OCI-LY1 (cell line): ENCODE measurements at regions not wholly inside any gene's neighbourhood (a gene's known extent, or its start where the extent isn't known, plus 50 kb on each side); places are given as distances from the start of the nearest gene placed in this dataset.

Experiments used
- H2AFZ ChIP-seq: fragments of 200-600 bp; sonication (generic), shearing (Covaris generic); 2 replicates; pipeline ENCODE4 v1.6.0; 2014; ENCODE audit warnings: antibody characterized with exemption, mild to moderate bottlenecking, low read length
- H3F3A ChIP-seq: fragments of 200-600 bp; sonication (generic), shearing (Covaris generic); 2 replicates; pipeline ENCODE4 v1.6.0; 2014; ENCODE audit warnings: mild to moderate bottlenecking, antibody characterized with exemption, low read length, moderate library complexity; ENCODE audit not compliant: insufficient read depth
- H3K27ac ChIP-seq: fragments of 200-600 bp; sonication (generic); 2 replicates; pipeline ENCODE4 v1.5.1; 2014; ENCODE audit warnings: low read length, mixed run types, mild to moderate bottlenecking, low read depth; ENCODE audit not compliant: poor library complexity, severe bottlenecking
- H3K27me3 ChIP-seq: fragments of 200-600 bp; sonication (generic); 2 replicates; pipeline ENCODE4 v1.6.0; 2014; ENCODE audit warnings: antibody characterized with exemption, mild to moderate bottlenecking, low read length, moderate library complexity; ENCODE audit not compliant: insufficient read depth
- H3K36me3 ChIP-seq: fragments of 200-600 bp; sonication (generic); 2 replicates; pipeline ENCODE4 v1.6.1; 2014; ENCODE audit warnings: mild to moderate bottlenecking, antibody characterized with exemption, low read length, moderate library complexity, mixed read lengths; ENCODE audit not compliant: insufficient read depth
- H3K4me1 ChIP-seq: fragments of 200-600 bp; sonication (generic); 2 replicates; pipeline ENCODE4 v1.5.1; 2014; ENCODE audit warnings: mild to moderate bottlenecking, low read length, moderate library complexity; ENCODE audit not compliant: insufficient read depth, severe bottlenecking
- H3K4me2 ChIP-seq: fragments of 200-600 bp; sonication (generic), shearing (Covaris generic); 2 replicates; pipeline ENCODE4 v1.6.1; 2014; ENCODE audit warnings: low read length
- H3K4me3 ChIP-seq: fragments of 200-600 bp; sonication (generic); 2 replicates; pipeline ENCODE4 v1.5.1; 2014; ENCODE audit warnings: low read length, low read depth, mild to moderate bottlenecking, mixed read lengths; ENCODE audit not compliant: poor library complexity, severe bottlenecking
- H3K79me2 ChIP-seq: fragments of 200-600 bp; shearing (Covaris generic); 2 replicates; pipeline ENCODE4 v1.6.1; 2016; ENCODE audit warnings: mixed run types, low read length, mixed read lengths; ENCODE audit not compliant: insufficient read depth
- H3K9ac ChIP-seq: fragments of 200-600 bp; sonication (generic), shearing (Covaris generic); 2 replicates; pipeline ENCODE4 v1.6.1; 2014; ENCODE audit warnings: mild to moderate bottlenecking, low read length, mixed read lengths
- H3K9me2 ChIP-seq: fragments of 200-600 bp; sonication (generic), shearing (Covaris generic); 2 replicates; pipeline ENCODE4 v1.6.1; 2014; ENCODE audit warnings: low read depth, mild to moderate bottlenecking, low read length, mixed read lengths
- H3K9me3 ChIP-seq: fragments of 200-600 bp; shearing (Covaris generic); 2 replicates; pipeline ENCODE4 v1.6.1; 2014; ENCODE audit warnings: low read length, mixed read lengths
- H4K20me1 ChIP-seq: fragments of 200-600 bp; sonication (generic), shearing (Covaris generic); 2 replicates; pipeline ENCODE4 v1.6.0; 2016; ENCODE audit warnings: mild to moderate bottlenecking, low read length; ENCODE audit not compliant: insufficient read depth
- EZH2 ChIP-seq: fragments of 200-600 bp; sonication (generic), shearing (Covaris generic); IDR thresholded peaks from 2 replicates; pipeline ENCODE4 v1.8.0; 2017; ENCODE audit warnings: borderline replicate concordance, mixed run types, mild to moderate bottlenecking, antibody characterized with exemption, low read length, moderate library complexity, mixed read lengths
- TF ChIP-seq, protein P1 (sequence below): fragments of 200-600 bp; sonication (generic), shearing (Covaris generic); IDR thresholded peaks from 2 replicates; pipeline ENCODE4 v1.5.1; 2017; ENCODE audit warnings: mild to moderate bottlenecking, antibody characterized with exemption, low read length, moderate library complexity, mixed read lengths

GRCh38 chr19:29326849-29327840 lies 114.2 kb upstream of the UQCRFS1 start:
- peaks cover 5% of the 10 kb centered on the region for H3K4me1 ChIP-seq
- no peaks in the 10 kb centered on the region for H3K9me3 ChIP-seq
- H3K36me3 ChIP-seq: no peaks in the 10 kb centered on the region
- H3K4me3 ChIP-seq: no peak overlapping the region
- no peaks in the 10 kb centered on the region for H4K20me1 ChIP-seq
- H3K27me3 ChIP-seq: no peaks in the 10 kb centered on the region; the same call in 1 of the 2 replicates
- H2AFZ ChIP-seq: no peak overlapping the region
- no peak overlapping the region for H3K4me2 ChIP-seq
- no peaks in the 10 kb centered on the region for H3K79me2 ChIP-seq
- H3K9me2 ChIP-seq: no peaks in the 10 kb centered on the region
- TF ChIP-seq EZH2: no peak
- TF ChIP-seq, protein P1, sequence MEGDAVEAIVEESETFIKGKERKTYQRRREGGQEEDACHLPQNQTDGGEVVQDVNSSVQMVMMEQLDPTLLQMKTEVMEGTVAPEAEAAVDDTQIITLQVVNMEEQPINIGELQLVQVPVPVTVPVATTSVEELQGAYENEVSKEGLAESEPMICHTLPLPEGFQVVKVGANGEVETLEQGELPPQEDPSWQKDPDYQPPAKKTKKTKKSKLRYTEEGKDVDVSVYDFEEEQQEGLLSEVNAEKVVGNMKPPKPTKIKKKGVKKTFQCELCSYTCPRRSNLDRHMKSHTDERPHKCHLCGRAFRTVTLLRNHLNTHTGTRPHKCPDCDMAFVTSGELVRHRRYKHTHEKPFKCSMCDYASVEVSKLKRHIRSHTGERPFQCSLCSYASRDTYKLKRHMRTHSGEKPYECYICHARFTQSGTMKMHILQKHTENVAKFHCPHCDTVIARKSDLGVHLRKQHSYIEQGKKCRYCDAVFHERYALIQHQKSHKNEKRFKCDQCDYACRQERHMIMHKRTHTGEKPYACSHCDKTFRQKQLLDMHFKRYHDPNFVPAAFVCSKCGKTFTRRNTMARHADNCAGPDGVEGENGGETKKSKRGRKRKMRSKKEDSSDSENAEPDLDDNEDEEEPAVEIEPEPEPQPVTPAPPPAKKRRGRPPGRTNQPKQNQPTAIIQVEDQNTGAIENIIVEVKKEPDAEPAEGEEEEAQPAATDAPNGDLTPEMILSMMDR: no peak
- no peak overlapping the region for H3K27ac ChIP-seq
- no peaks in the 10 kb centered on the region for H3F3A ChIP-seq
- no peak overlapping the region for H3K9ac ChIP-seq

- Histone ChIP-seq H3K36me3 (no peaks in the 10 kb centered on the region), H3F3A (no peaks in the 10 kb centered on the region), H3K4me2 (no peak overlapping the region), H3K9ac (no peak overlapping the region), H2AFZ (no peak overlapping the region), H3K9me3 (no peaks in the 10 kb centered on the region), H3K27ac (no peak overlapping the region), H3K9me2 (no peaks in the 10 kb centered on the region), H3K79me2 (no peaks in the 10 kb centered on the region), H3K4me1 (peaks cover 5% of the 10 kb centered on the region), H4K20me1 (no peaks in the 10 kb centered on the region), H3K4me3 (no peak overlapping the region), H3K27me3 (no peaks in the 10 kb centered on the region; the same call in 1 of the 2 replicates)
- TF ChIP-seq, protein P1: no peak
- TF ChIP-seq EZH2: no peak
These were observed 115.6 kb upstream of the UQCRFS1 start for GRCh38 chr19:29328586-29328985.

GRCh38 chr19:29329460-29330134 lies 116.6 kb upstream of the UQCRFS1 start:
- H4K20me1 ChIP-seq: no peaks in the 10 kb centered on the region
- H3K4me1 ChIP-seq: peaks cover 5% of the 10 kb centered on the region
- TF ChIP-seq, protein P1: no peak
- no peak for TF ChIP-seq EZH2
- H3K9me3 ChIP-seq: no peaks in the 10 kb centered on the region
- H2AFZ ChIP-seq: no peak overlapping the region
- no peaks in the 10 kb centered on the region for H3F3A ChIP-seq
- no peak overlapping the region for H3K4me3 ChIP-seq
- H3K9me2 ChIP-seq: no peaks in the 10 kb centered on the region
- H3K36me3 ChIP-seq: no peaks in the 10 kb centered on the region
- H3K4me2 ChIP-seq: no peak overlapping the region
- no peak overlapping the region for H3K9ac ChIP-seq
- no peaks in the 10 kb centered on the region for H3K79me2 ChIP-seq
- no peak overlapping the region for H3K27ac ChIP-seq
- no peaks in the 10 kb centered on the region; the same call in 1 of the 2 replicates for H3K27me3 ChIP-seq
